MCF 10A (cell line): ENCODE measurements at regions not wholly inside any gene's neighbourhood (a gene's known extent, or its start where the extent isn't known, plus 50 kb on each side); places are given as distances from the start of the nearest gene placed in this dataset.

ENCODE experiments used
- BruUV-seq: library from RNA; stranded (reverse); fragments of 400-500 nt; replicated peaks from 2 replicates; lab custom pipeline; 2021; lab: Mats Ljungman, UMichigan
- CTCF ChIA-PET: fragments of 300-600 bp; sonication (Branson Sonifier 250); formaldehyde crosslinking; extraction: SDS; loops from one replicate; lab custom pipeline; 2021; ENCODE audit warnings: antibody characterized with exemption, inconsistent platforms; lab: Yijun Ruan, JAX
- POLR2A ChIA-PET: fragments of 300-600, 350-650 bp; sonication (Branson Sonifier 250); formaldehyde crosslinking; extraction: SDS; loops from one replicate; lab custom pipeline; 2020; ENCODE audit warnings: antibody characterized with exemption, inconsistent platforms; lab: Yijun Ruan, JAX
- DNase-seq: peaks from one replicate; pipeline ENCODE4 v3.0.0-alpha.2; 2018; ENCODE audit not compliant: unreplicated experiment
- H3K27ac Mint-ChIP-seq: one replicate; pipeline ENCODE4 v1.8.0; 2022; ENCODE audit warnings: mild to moderate bottlenecking, low read depth, mixed read lengths; ENCODE audit not compliant: unreplicated experiment
- H3K27me3 Mint-ChIP-seq: one replicate; pipeline ENCODE4 v1.8.0; 2022; ENCODE audit warnings: mixed read lengths; ENCODE audit not compliant: insufficient read depth, unreplicated experiment
- H3K36me3 Mint-ChIP-seq: one replicate; pipeline ENCODE4 v1.8.0; 2022; ENCODE audit warnings: mild to moderate bottlenecking, moderate library complexity, mixed read lengths; ENCODE audit not compliant: insufficient read depth, unreplicated experiment
- H3K4me1 Mint-ChIP-seq: one replicate; pipeline ENCODE4 v1.8.0; 2022; ENCODE audit warnings: mixed read lengths; ENCODE audit not compliant: insufficient read depth, unreplicated experiment
- H3K4me3 Mint-ChIP-seq: one replicate; pipeline ENCODE4 v1.8.0; 2022; ENCODE audit warnings: mild to moderate bottlenecking, moderate library complexity, mixed read lengths; ENCODE audit not compliant: unreplicated experiment
- H3K9me3 Mint-ChIP-seq: one replicate; pipeline ENCODE4 v1.8.0; 2022; ENCODE audit warnings: mixed read lengths; ENCODE audit not compliant: unreplicated experiment
- intact Hi-C: fragments of 100-400 bp; cut with micrococcal nuclease; formaldehyde crosslinking; loops from 2 replicates; pipeline ENCODE4 v1.14.1; 2022
- TF ChIP-seq, protein P1 (sequence below): fragments of 200-600 bp; IDR thresholded peaks from one replicate; pipeline ENCODE4 v1.8.0; 2022; ENCODE audit warnings: antibody characterized with exemption, mild to moderate bottlenecking; ENCODE audit not compliant: unreplicated experiment

GRCh38 chr2:38224821-38225437 is 149.0 kb upstream of the CYP1B1 start:
- TF ChIP-seq, protein P1, sequence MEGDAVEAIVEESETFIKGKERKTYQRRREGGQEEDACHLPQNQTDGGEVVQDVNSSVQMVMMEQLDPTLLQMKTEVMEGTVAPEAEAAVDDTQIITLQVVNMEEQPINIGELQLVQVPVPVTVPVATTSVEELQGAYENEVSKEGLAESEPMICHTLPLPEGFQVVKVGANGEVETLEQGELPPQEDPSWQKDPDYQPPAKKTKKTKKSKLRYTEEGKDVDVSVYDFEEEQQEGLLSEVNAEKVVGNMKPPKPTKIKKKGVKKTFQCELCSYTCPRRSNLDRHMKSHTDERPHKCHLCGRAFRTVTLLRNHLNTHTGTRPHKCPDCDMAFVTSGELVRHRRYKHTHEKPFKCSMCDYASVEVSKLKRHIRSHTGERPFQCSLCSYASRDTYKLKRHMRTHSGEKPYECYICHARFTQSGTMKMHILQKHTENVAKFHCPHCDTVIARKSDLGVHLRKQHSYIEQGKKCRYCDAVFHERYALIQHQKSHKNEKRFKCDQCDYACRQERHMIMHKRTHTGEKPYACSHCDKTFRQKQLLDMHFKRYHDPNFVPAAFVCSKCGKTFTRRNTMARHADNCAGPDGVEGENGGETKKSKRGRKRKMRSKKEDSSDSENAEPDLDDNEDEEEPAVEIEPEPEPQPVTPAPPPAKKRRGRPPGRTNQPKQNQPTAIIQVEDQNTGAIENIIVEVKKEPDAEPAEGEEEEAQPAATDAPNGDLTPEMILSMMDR, result no peak
- Mint-ChIP-seq H3K4me1 (peaks cover 27% of the 10 kb centered on the region), H3K36me3 (peaks cover 32% of the 10 kb centered on the region), H3K27me3 (no peaks in the 10 kb centered on the region), H3K9me3 (no peaks in the 10 kb centered on the region), H3K4me3 (no peak overlapping the region), H3K27ac (no peak overlapping the region)
- intact Hi-C loops, result no loop called here
- CTCF ChIA-PET, result interaction anchor here (0.5 to 1.2 kb wide), 2 partner anchors 9 to 50 kb away, joined by 3 read pairs; no protein-coding TSS in a partner anchor
- BruUV-seq, result no TSS peak
- no peak for DNase-seq
- POLR2A ChIA-PET, result interaction anchor here (0.8 to 1.7 kb wide), 4 partner anchors 9 to 30 kb away, joined by 3 to 4 read pairs (median 4); no protein-coding TSS in a partner anchor

DNA sequence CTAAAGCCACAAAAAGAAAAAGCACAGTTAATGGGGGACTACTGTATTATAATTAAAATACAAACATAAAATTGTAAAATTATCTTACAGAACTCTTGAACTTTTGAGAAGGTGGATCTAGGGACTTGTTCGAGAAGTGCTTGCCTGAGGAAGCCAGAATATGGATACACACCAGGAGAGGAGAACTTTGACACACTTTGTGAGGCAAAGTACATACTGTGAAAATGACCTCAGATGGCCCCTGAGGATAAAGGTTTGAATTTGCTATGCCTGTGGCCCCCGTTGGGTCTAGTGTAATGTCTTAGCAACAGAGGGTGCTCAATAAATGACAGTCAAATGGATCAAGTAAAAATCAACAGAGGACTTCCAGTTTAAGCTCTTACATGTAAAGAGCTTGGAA is 148.2 kb upstream of the CYP1B1 start:
- BruUV-seq, result no TSS peak
- intact Hi-C loops, result no loop called here
- Mint-ChIP-seq H3K4me3 (no peak overlapping the region), H3K27ac (no peak overlapping the region), H3K9me3 (peaks cover 2% of the 10 kb centered on the region), H3K4me1 (peaks cover 27% of the 10 kb centered on the region), H3K27me3 (no peaks in the 10 kb centered on the region), H3K36me3 (peaks cover 29% of the 10 kb centered on the region)
- POLR2A ChIA-PET, result no interaction called here
- no peak for DNase-seq
- TF ChIP-seq, protein P1, result no peak
- CTCF ChIA-PET, result no interaction called here

DNA sequence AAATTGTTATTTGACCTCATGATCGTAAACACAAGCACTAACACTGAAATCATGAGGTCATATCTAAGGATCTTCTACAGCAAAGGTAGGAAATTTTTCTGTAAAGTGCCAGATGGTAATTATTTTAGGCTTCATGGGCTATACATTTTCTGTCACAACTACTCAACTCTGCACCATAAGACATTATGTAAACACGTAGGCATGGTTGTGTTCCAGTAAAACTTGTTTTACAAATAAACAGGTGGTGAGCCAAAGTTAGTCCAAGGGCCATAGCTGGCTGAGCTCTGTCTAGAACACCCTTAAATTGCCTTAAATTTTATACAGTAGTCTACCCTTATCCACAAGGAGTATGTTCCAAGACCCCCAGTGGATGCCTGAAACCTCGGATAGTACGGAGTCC is 147.3 kb upstream of the CYP1B1 start:
- no peak overlapping the region for H3K4me3 Mint-ChIP-seq
- CTCF ChIA-PET, result no interaction called here
- TF ChIP-seq, protein P1, result no peak
- peaks cover 22% of the 10 kb centered on the region for H3K4me1 Mint-ChIP-seq
- POLR2A ChIA-PET, result interaction anchor here (0.7 kb wide), 2 partner anchors 13 to 315 kb away, joined by 3 read pairs; no protein-coding TSS in a partner anchor
- BruUV-seq, result no TSS peak
- no peak overlapping the region for H3K27ac Mint-ChIP-seq
- peaks cover 29% of the 10 kb centered on the region for H3K36me3 Mint-ChIP-seq
- no peak for DNase-seq
- H3K27me3 Mint-ChIP-seq, result no peaks in the 10 kb centered on the region
- peaks cover 5% of the 10 kb centered on the region for H3K9me3 Mint-ChIP-seq
- intact Hi-C loops, result no loop called here

DNA sequence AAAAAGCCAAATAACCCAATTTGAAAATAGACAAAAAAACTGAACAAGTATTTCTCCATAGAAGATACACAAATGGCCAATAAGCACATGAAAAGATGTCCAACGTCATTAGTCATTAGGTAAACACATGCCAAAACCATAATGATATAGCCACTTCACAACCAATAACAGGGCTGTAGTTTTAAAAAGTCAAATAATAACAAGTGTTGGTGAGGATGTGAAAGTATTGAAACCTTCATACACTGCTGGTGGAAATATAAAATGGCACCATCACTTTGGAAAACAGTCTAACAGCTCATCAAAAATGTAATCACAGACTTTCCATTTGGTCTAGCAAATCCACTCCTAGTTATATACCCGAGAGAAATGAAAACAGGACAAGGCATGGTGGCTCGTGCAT is 144.2 kb upstream of the CYP1B1 start:
- Mint-ChIP-seq H3K4me1 (peaks cover 43% of the 10 kb centered on the region), H3K4me3 (no peak overlapping the region), H3K27me3 (no peaks in the 10 kb centered on the region), H3K9me3 (peaks cover 5% of the 10 kb centered on the region), H3K27ac (no peak overlapping the region), H3K36me3 (peaks cover 18% of the 10 kb centered on the region)
- DNase-seq, result no peak
- no TSS peak for BruUV-seq
- POLR2A ChIA-PET, result interaction anchor here (0.6 to 1.6 kb wide), 2 partner anchors 16 to 23 kb away, joined by 3 read pairs; no protein-coding TSS in a partner anchor
- intact Hi-C loops, result no loop called here
- CTCF ChIA-PET, result interaction anchor here (0.6 to 1.3 kb wide), 3 partner anchors 226 to 824 kb away, joined by 3 to 5 read pairs (median 3); no protein-coding TSS in a partner anchor
- TF ChIP-seq, protein P1, result no peak
